ENCODE measurements at regions not wholly inside any gene's neighbourhood (a gene's known extent, or its start where the extent isn't known, plus 50 kb on each side); places are given as distances from the start of the nearest gene placed in this dataset.

- H3K27ac ChIP-seq = no peak overlapping the region
- TF ChIP-seq CTCF (IDR thresholded peaks at IDR 0.05) = no peak
- no peak for TF ChIP-seq ZFX (IDR thresholded peaks at IDR 0.05; ENCODE audit: borderline replicate concordance)
Measured at GRCh38 chr14:89617481-89618329, 200.7 kb upstream of the FOXN3 start.

DNA sequence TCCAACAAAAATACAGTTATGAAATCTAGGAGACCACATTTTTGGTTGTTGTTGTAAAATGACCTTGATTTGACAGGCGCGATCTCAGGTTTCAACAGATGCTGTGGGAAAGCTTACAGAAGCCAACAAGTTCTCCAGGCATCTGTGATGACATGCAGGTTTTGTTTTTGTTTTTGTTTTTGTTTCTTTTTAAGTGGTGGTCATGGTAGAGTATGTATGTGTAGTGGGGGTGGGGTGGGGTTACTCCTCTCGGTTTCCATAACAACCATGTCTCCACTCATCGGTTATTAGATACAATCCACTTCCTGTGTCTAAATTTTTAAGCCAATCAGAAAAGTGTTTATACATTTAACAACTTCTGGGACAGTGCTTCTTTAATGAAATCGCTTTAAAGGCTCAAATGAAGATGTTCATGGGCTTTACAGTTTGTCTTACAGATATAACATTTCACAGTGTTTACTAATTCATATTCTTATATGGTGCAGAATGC lies 199.9 kb upstream of the FOXN3 start:
- TF ChIP-seq CTCF (IDR thresholded peaks at IDR 0.05) (no peak), ZFX (IDR thresholded peaks at IDR 0.05; ENCODE audit: borderline replicate concordance) (no peak)
- no peak overlapping the region for H3K27ac ChIP-seq

DNA sequence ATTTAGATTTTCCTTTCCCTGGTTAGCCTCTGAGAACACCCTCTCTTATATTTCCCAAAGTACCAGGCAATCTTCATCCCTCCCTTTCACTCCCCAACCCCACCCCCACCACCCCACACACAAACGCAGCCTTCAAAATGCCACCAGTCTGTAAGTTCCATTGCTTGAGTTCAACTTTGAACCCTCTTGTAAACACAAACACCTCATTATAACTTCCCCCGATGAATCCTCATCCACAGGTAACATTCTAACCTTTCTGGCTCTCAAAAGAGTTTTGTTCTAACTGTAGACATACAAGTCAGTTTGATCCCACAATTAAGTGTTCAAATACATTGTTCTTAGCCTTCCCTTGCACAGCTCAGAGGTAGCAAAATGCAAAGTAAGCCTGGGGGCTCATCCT lies 199.4 kb upstream of the FOXN3 start:
- H3K27ac ChIP-seq = no peak overlapping the region
- TF ChIP-seq CTCF (IDR thresholded peaks at IDR 0.05) (no peak), ZFX (IDR thresholded peaks at IDR 0.05; ENCODE audit: borderline replicate concordance) (no peak)

GRCh38 chr14:89615421-89615820 lies 198.4 kb upstream of the FOXN3 start:
- TF ChIP-seq CTCF (IDR thresholded peaks at IDR 0.05) = no peak
- TF ChIP-seq ZFX (IDR thresholded peaks at IDR 0.05; ENCODE audit: borderline replicate concordance) = no peak
- no peak overlapping the region for H3K27ac ChIP-seq

GRCh38 chr14:89614009-89614691 lies 197.1 kb upstream of the FOXN3 start:
- no peak overlapping the region for H3K27ac ChIP-seq
- no peak for TF ChIP-seq CTCF (IDR thresholded peaks at IDR 0.05)

DNA sequence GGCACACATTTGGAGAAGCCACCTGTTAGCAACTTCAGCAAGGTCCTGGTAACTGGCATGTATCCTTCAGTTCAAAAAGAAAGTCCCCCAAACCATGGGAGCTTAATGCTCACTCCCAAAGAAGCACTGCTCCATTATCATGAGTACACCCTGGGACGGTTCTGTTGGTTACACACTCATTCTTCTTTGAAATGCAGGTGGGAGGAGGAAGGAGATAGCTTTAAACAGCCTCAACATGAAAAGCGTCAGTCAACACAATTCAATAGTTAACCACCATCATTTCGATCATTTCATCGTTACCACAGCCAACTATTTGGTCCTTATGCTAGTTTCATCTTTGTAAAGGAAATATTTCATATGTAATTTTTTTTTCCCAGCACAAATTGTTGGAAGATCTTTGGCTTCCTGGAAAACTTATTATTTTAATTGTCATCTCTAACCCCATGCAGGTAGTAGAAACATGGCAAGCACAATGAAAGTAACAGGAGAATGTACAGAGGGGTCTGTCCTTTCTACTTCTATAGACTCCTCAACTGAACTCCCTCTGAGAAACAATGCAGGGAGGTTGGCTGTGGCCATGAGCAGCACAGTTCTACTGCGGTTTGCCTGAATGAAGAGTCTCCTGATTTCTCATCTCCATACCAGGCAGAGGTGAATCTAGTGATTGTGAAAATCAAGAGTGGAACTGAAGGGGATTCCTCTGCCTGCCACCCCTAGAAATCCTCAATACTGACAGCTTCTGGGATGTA lies 196.4 kb upstream of the FOXN3 start:
- H3K27ac ChIP-seq = no peak overlapping the region
- no peak for TF ChIP-seq ZFX (IDR thresholded peaks at IDR 0.05; ENCODE audit: borderline replicate concordance)
- TF ChIP-seq CTCF (IDR thresholded peaks at IDR 0.05) = no peak
